GM19239 (cell line): ENCODE measurements at regions not wholly inside any gene's neighbourhood (a gene's known extent, or its start where the extent isn't known, plus 50 kb on each side); places are given as distances from the start of the nearest gene placed in this dataset.

Source experiments
- DNase-seq: peaks from one replicate; pipeline ENCODE4 v3.0.0; 2011; ENCODE audit warnings: low spot score; ENCODE audit not compliant: insufficient read length
- FAIRE-seq: peaks from 2 replicates; lab custom pipeline; 2011; peaks lifted over from hg19 to GRCh38; lab: Jason Lieb, UNC

- no peak for DNase-seq
- FAIRE-seq, result no peak
Observed at GRCh38 chr6:168383062-168383854, 57.7 kb upstream of the SMOC2 start.

DNA sequence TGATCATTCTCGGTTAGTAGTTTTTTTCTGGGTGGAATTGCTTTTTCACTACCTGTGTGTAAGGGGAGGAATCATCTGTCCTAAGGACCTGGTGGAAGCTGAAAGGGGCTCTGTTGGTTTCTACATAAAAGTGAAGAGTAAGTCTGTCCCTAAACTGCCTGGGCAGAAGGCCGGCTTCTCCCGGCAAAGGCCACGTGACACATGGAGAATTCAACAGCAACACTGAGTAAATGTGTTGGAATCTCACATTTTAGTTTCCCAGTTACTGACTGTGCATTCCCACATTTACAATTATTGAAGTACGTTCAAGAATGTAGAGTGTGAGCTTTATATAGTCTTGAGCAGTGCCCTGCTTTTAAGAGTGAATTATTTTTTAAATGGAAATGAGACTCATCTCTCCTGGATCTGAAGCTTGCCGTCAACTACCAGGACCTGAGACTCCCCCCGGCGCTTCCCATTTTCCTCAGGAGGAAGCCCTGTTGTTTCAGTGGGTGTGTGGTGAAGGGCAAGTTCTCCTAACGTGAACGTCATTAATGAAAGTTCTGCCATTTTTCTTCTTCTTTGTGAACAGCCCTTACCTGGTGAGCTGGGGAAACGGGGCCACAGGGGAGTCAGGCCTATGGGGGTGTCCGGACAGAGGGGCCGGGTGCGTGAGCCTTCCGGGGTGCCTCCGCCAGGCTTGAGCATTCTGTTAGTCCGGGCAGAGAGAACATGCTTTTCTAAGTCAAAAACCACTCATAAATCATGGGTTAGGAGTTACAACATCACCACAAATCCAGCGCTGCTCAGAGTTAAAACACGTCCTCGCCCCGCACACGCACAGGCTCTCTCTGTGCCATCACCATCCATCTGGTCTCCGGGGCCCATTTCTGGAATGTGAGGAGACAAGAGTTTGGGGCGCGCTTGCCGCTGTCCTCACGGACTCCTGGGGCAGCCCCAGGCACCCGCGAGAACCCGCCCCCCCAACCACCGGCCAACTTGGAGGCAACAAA, 56.6 kb upstream of the SMOC2 start:
- no peak for FAIRE-seq
- DNase-seq, result no peak

DNA sequence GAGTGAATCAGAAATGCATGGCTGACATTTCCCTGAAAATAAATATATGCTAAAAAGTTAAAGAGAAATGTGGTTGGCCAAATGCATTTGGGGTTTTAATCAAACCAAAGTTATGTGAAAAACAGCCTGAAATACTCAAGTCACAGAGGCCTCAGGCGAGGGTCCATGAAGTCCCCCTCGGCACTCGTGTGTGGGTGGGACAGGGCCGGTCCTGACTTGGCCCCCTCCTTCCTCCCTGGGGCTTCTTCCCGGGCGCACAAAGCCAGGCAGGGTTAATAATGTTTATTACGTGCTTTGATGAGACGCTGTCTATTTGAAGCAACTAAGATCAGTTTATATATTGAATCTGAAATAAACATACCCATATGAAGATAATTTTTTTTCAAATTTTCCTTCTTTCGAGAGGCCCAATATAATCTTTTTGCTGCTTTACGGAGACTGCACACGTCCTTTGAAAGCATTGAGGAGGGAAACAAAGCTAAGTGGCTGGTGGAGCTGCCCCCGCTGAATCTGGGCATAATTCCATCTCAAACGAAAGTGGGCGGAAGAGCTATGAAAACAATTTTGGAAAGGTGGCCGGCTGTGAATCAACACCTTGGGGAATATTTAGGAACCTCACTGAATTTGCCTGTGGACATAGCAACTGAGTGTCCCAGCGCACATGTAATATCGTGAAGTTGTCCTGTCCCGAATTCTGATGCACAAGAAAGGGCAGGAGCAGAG, 55.8 kb upstream of the SMOC2 start:
- DNase-seq (no peak), FAIRE-seq (no peak)

- no peak for DNase-seq
- FAIRE-seq, result no peak
Observed at GRCh38 chr6:168385858-168386735, 54.9 kb upstream of the SMOC2 start.

DNA sequence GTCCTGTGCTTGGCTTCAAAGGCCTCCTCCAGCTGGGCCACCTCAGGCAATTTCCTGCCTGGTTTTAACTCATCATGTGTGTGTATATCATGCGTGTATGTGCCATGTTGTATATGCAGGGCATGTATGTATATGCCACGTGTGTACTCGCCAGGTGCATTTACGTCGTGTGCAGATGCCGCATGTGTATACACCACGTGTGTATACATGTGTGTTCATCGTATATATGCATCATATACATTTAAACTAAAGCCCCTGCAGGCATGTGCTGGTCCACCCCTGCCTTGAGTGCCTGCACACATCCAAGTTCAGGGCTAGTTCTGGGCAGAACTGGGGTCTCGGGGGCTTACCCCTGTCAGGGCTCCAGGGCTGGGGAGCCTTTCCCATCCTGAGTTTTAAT, 54.0 kb upstream of the SMOC2 start:
- FAIRE-seq, result no peak

DNA sequence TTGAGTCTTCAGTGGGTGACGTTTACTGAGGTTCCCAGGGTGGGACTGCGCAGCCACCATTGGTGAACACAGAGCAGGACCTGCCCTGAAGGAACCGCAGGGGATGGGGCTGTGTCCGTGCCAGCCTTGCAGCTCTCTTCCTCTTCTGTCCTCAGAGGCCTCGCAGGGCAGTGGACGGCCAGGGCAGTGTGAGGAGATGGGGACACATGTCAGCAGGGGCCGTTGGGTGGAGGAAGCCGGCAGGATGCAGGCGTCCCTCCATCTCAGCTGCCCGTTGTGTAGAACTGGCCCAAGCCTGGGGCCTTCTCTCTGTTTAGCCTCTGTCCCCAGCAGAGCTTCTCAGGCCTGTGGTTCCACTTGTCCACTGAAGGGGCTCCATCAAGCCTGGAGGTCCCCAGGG, 53.6 kb upstream of the SMOC2 start:
- DNase-seq (no peak), FAIRE-seq (no peak)

More for the DNA sequence above, 54.0 kb upstream of the SMOC2 start:
- no peak for DNase-seq

DNA sequence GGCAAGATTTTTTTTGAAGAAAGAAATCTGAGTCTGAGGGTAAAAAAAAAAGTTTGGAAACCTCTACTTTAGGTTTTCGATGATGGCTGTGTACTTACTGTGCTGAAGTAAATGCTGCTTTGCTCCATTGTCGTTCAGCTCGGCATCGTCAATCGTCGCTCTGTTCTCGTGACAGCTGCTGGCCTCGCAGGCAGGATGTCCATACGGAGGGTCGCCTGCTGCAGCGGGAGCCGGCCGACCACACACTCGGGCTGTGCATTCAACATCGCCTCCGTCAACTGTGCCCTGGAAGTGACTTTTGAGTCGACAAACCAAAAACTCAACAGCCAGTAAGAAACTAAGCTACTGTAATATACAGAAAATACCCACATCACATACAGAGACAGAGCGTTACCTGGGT, 53.1 kb upstream of the SMOC2 start:
- no peak for DNase-seq
- no peak for FAIRE-seq

DNA sequence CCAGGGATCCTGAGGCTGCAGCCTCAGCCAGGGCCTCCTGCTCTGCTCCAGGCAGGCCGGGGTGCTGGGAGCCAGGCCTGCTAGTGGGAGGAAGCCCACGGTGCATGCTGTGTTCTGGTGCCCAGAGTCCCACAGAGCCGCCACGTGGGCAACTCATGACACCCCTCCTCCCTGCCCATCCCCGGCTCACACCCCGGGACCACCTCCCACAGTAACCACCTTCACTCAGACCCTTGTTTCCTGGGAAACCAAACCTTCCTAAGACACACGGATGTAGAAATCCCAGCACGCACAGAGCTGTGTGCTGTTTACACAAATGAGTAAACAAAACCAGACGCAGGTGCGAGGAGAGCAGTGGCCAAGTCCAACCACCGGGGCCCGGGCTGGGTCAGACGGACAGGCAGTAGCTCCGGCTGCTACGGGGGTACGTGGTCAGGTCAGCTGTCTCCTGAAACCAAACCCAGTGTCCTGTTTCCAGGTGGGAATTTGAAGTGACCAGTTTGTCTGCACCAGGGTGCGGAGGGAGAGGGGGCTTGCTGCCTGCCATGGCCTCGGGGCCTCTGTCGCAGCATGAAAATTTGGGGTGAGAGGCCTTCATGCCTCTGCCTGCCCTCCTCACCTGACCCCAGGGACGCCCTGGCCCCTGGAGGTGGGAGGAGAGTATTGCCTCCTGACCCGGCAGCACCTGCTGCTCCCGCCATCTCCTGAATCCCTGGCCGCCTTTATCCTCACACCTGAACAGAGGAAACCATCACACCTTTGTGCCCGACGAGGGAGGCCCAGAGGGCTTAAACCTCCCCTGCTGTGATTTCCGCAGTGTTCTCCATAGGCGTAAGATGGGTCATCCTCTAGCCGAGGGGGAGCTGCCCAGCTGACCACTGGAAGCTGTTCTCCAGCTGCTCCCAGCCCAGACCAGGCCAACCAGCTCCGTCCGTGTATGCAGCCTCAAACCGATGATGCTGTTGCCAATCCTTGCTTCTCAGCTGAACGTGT, 52.0 kb upstream of the SMOC2 start:
- DNase-seq (no peak), FAIRE-seq (no peak)

DNA sequence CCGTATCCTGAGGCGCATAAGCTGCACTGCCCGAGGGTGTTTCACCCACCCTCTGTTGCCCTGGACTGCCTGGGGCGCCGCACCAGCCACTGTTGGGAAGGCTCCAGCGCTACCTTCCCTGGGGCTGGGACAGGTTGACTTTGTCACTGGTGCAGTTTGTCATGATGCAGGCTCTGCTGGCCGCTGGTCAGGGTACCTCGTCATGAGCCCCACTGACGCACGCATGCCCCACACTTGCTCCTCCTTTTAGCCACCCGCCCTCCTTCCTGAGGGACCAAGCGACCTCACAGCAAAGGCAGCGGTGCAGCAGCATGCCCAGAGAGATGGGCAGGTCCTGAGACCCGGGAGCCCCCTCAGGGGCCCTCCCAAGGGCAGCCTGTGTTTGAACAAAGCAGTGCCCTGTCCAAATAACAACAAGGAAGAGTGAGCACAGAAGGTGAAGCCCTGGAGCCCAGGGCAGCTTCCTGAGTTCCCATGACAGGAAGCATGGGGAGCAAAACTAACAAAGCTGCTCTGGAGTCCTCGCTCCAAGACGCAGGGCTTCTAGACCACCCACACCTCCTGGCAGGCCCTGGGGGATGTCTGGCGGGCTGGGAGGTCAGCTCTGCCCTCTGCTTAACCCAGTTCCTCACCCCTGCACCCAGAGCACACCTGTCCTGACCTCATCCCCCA, 50.1 kb upstream of the SMOC2 start:
- FAIRE-seq, result no peak
- no peak for DNase-seq
